ENCODE measurements at regions not wholly inside any gene's neighbourhood (a gene's known extent, or its start where the extent isn't known, plus 50 kb on each side); places are given as distances from the start of the nearest gene placed in this dataset.
"Not testable (repeated sequence)": the region's sequence is repeated elsewhere in the genome, so short reads cannot be mapped to it uniquely, and the experiment has no call there.

GRCh38 chr4:184333446-184333845 is 115.8 kb upstream of the ENPP6 start:
- not testable (repeated sequence) for TF ChIP-seq CTCF (IDR thresholded peaks at IDR 0.05); JUN (IDR thresholded peaks at IDR 0.05); MYC (IDR thresholded peaks at IDR 0.05; ENCODE audit: borderline replicate concordance, low read length)

Measured in A549 (cell line).